AG04450 (cell line): ENCODE measurements at regions not wholly inside any gene's neighbourhood (a gene's known extent, or its start where the extent isn't known, plus 50 kb on each side); places are given as distances from the start of the nearest gene placed in this dataset. TPM values are rescaled to one million over a fixed set of nuclear protein-coding genes. Genes with fewer than 3 reads are reported as not detected.

ENCODE experiments used
- CTCF ChIA-PET: fragments of 300-600, 350-600 bp; formaldehyde crosslinking; extraction: SDS; loops from one replicate; lab custom pipeline; 2022; ENCODE audit warnings: antibody characterized with exemption, inconsistent platforms; lab: Charles Lee
- POLR2A ChIA-PET: fragments of 350-600 bp; formaldehyde crosslinking; extraction: SDS; loops from one replicate; lab custom pipeline; 2021; ENCODE audit warnings: antibody characterized with exemption, inconsistent platforms; lab: Yijun Ruan, JAX
- DNase-seq: peaks from one replicate; pipeline ENCODE4 v3.0.0-alpha.2; 2011; ENCODE audit warnings: low read depth, low spot score
- H3K27ac ChIP-seq: one replicate; pipeline ENCODE4 v1.5.1; 2012; ENCODE audit warnings: low read depth, low read length, control low read depth
- H3K27me3 ChIP-seq: one replicate; pipeline ENCODE4 v1.6.0; 2012; ENCODE audit warnings: low read length; ENCODE audit not compliant: control insufficient read depth, insufficient read depth
- H3K4me3 ChIP-seq: 2 replicates; pipeline ENCODE4 v1.5.1; 2011; ENCODE audit warnings: mild to moderate bottlenecking, low read depth, low read length, control low read depth
- H3K9me3 ChIP-seq: 2 replicates; pipeline ENCODE4 v1.5.1; 2012; ENCODE audit warnings: low read length; ENCODE audit not compliant: control insufficient read depth, insufficient read depth
- small RNA-seq: library from RNA; depleted of rRNA; stranded (forward); fragments of <200 nt; gene quantifications from one replicate; pipeline ENCODE3, GENCODE V24; 2012; ENCODE audit warnings: low read depth; ENCODE audit not compliant: insufficient read length
- TF ChIP-seq, protein P1 (sequence below): IDR thresholded peaks from 2 replicates; pipeline ENCODE4 v1.5.1; 2011; ENCODE audit warnings: low read depth, low read length, control low read depth, inconsistent platforms

DNA sequence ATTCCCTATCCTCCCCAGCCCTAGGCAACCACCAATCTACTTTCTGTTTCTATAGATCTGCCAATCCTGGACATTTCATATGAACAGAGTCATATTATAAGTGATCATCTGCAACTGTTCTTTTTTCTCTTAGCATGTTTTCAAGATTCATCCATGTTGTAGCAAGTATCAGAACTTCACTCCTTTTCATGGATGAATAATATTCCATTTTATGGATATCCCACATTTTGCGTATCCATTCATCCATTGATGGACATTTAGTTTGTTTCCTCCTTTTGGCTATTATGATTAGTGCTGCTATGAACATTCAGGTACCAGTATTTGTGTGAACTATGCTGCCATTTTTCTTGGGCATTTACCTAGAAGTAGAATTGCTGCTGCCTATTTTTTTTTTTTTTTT lies 51.3 kb upstream of the HAND1 start:
- Histone ChIP-seq H3K9me3 (no peaks in the 10 kb centered on the region), H3K4me3 (no peak overlapping the region), H3K27ac (no peak overlapping the region), H3K27me3 (peaks cover 3% of the 10 kb centered on the region)
- no peak for DNase-seq
- ChIA-PET CTCF (interaction anchor here (1.7 kb wide), 1 partner anchor 8 kb away, joined by 5 read pairs; no protein-coding TSS in a partner anchor), POLR2A (no interaction called here)
- TF ChIP-seq, protein P1, sequence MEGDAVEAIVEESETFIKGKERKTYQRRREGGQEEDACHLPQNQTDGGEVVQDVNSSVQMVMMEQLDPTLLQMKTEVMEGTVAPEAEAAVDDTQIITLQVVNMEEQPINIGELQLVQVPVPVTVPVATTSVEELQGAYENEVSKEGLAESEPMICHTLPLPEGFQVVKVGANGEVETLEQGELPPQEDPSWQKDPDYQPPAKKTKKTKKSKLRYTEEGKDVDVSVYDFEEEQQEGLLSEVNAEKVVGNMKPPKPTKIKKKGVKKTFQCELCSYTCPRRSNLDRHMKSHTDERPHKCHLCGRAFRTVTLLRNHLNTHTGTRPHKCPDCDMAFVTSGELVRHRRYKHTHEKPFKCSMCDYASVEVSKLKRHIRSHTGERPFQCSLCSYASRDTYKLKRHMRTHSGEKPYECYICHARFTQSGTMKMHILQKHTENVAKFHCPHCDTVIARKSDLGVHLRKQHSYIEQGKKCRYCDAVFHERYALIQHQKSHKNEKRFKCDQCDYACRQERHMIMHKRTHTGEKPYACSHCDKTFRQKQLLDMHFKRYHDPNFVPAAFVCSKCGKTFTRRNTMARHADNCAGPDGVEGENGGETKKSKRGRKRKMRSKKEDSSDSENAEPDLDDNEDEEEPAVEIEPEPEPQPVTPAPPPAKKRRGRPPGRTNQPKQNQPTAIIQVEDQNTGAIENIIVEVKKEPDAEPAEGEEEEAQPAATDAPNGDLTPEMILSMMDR: no peak

DNA sequence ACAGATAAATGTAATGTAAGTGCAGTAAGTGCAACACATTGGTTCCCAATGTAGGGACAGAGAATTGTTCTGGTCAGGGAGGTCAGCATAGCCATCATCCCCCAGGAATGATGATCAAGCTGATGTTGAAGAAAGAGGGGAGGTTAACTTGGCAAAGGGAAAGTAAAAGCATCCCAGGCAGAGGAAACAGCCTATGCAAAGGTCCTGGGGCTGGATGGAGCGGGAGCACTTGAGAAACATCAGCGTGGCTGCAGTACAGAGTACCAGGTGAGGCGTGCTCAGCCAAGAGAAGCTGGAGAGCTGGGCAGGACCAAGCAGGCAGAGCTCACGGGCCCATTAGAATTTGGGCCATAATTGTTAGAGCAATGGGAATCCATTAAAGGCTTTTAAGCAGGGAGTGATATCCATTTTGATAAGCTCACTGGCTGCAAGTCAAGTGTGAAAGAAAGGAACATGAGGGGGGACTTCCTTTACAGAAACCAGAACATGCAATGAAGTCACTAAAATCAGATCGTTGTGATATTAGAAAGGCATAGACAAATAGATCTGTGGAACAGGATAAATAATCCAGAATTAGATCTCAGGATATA lies 50.1 kb upstream of the HAND1 start:
- POLR2A ChIA-PET: no interaction called here
- DNase-seq: no peak
- no peak overlapping the region for H3K27ac ChIP-seq
- peaks cover 6% of the 10 kb centered on the region for H3K27me3 ChIP-seq
- no peak overlapping the region for H3K4me3 ChIP-seq
- TF ChIP-seq, protein P1: no peak
- H3K9me3 ChIP-seq: no peaks in the 10 kb centered on the region
- CTCF ChIA-PET: no interaction called here

Small RNA genes in the stretch of these regions (small RNA-seq; reads per million reads assigned to genes)
- gene MIR1303: not detected
- not detected for gene MIR3141
